Panc1 (cell line): ENCODE measurements at regions not wholly inside any gene's neighbourhood (a gene's known extent, or its start where the extent isn't known, plus 50 kb on each side); places are given as distances from the start of the nearest gene placed in this dataset.

Source experiments
- ATAC-seq: fragments of 200-7000 bp; cut with Tn5 transposase; 2 replicates; pipeline ENCODE4 v1.9.1; 2020; ENCODE audit warnings: mild to moderate bottlenecking, moderate library complexity
- BruUV-seq: library from RNA; stranded (reverse); fragments of 400-500 nt; replicated peaks from 2 replicates; lab custom pipeline; 2021; lab: Mats Ljungman, UMichigan
- CTCF ChIA-PET: fragments of 300-600 bp; sonication (Branson Sonifier 250); formaldehyde crosslinking; loops from one replicate; lab custom pipeline; 2022; ENCODE audit warnings: antibody characterized with exemption; lab: Charles Lee
- POLR2A ChIA-PET: fragments of 300-600 bp; sonication (Branson Sonifier 250); formaldehyde crosslinking; loops from one replicate; lab custom pipeline; 2022; ENCODE audit warnings: antibody characterized with exemption; lab: Charles Lee
- DNase-seq: peaks from one replicate; pipeline ENCODE4 v3.0.0-alpha.2; 2010; ENCODE audit warnings: low read depth, low spot score
- H3K27ac ChIP-seq: 2 replicates; pipeline ENCODE4 v1.5.1; 2011; ENCODE audit warnings: mild to moderate bottlenecking, low read length, inconsistent platforms
- H3K27me3 ChIP-seq: fragments of 200-500 bp; sonication (Bioruptor generic); 2 replicates; pipeline ENCODE4 v1.6.0; 2014; ENCODE audit warnings: low read length, inconsistent platforms; ENCODE audit not compliant: control insufficient read depth, insufficient read depth
- H3K36me3 ChIP-seq: fragments of 200-500 bp; sonication (Bioruptor generic); 2 replicates; pipeline ENCODE4 v1.5.1; 2014; ENCODE audit warnings: inconsistent platforms, mild to moderate bottlenecking, low read length, moderate library complexity; ENCODE audit not compliant: control insufficient read depth, insufficient read depth
- H3K4me1 ChIP-seq: 2 replicates; pipeline ENCODE4 v1.5.1; 2011; ENCODE audit warnings: inconsistent platforms, mild to moderate bottlenecking, low read length, moderate library complexity; ENCODE audit not compliant: control insufficient read depth, insufficient read depth
- H3K4me3 ChIP-seq, 2 experiments: 2 replicates each; pipeline ENCODE4 v1.5.1; 2011 to 2012; ENCODE audit warnings: low read depth in 2 of 2, low read length in 2 of 2, mild to moderate bottlenecking in 2 of 2, inconsistent platforms in 1 of 2, moderate library complexity in 1 of 2
- H3K9me3 ChIP-seq: fragments of 200-500 bp; sonication (Bioruptor generic); 2 replicates; pipeline ENCODE4 v1.5.1; 2014; ENCODE audit warnings: low read depth, mild to moderate bottlenecking, inconsistent platforms, low read length, moderate library complexity; ENCODE audit not compliant: control insufficient read depth, insufficient read depth
- POLR2AphosphoS5 ChIP-seq: IDR thresholded peaks from 2 replicates; pipeline ENCODE4 v1.6.1; 2012; ENCODE audit warnings: mild to moderate bottlenecking, low read depth, low read length, moderate library complexity
- SIN3A ChIP-seq: IDR thresholded peaks from 2 replicates; pipeline ENCODE4 v1.6.1; 2012; ENCODE audit warnings: low read depth, mild to moderate bottlenecking, low read length, moderate library complexity, borderline replicate concordance; ENCODE audit not compliant: insufficient read depth
- TCF7L2 ChIP-seq: IDR thresholded peaks from 2 replicates; pipeline ENCODE4 v1.6.1; 2011; ENCODE audit warnings: mild to moderate bottlenecking, low read depth, low read length, inconsistent platforms
- in situ Hi-C: cut with HindIII; loops from 2 replicates; pipeline ENCODE4 v1.10.0; 2016; ENCODE audit warnings: low sequenced_read_pairs, low pct_unique_long_range_greater_than_20kb
- intact Hi-C: fragments of 100-400 bp; cut with micrococcal nuclease; formaldehyde crosslinking; loops from one replicate; pipeline ENCODE4 v1.10.0; 2022; ENCODE audit not compliant: unreplicated experiment
- TF ChIP-seq, protein P1 (sequence below), 2 experiments: IDR thresholded peaks; 2 replicates each; pipeline ENCODE4 v1.6.1; 2011 to 2012; ENCODE audit warnings: low read depth in 2 of 2, control low read depth in 1 of 2, low read length in 1 of 2, mild to moderate bottlenecking in 1 of 2, moderate library complexity in 1 of 2; ENCODE audit not compliant: insufficient read depth in 1 of 2
- TF ChIP-seq, protein P2 (sequence below): fragments of 450-650 bp; IDR thresholded peaks from 2 replicates; pipeline ENCODE4 v1.5.1; 2017; ENCODE audit warnings: mild to moderate bottlenecking

GRCh38 chr5:66441351-66441750, 154.8 kb upstream of the MAST4 start:
- DNase-seq (no peak), ATAC-seq (no peak)
- intact Hi-C loops: no loop called here
- H3K27me3 ChIP-seq: no peaks in the 10 kb centered on the region
- no TSS peak for BruUV-seq
- H3K9me3 ChIP-seq: no peaks in the 10 kb centered on the region
- no peaks in the 10 kb centered on the region for H3K4me1 ChIP-seq
- in situ Hi-C loops: no loop called here
- H3K36me3 ChIP-seq: no peaks in the 10 kb centered on the region
- H3K27ac ChIP-seq: no peak overlapping the region
- POLR2A ChIA-PET: no interaction called here
- TF ChIP-seq SIN3A: no peak
- TF ChIP-seq, protein P1, sequence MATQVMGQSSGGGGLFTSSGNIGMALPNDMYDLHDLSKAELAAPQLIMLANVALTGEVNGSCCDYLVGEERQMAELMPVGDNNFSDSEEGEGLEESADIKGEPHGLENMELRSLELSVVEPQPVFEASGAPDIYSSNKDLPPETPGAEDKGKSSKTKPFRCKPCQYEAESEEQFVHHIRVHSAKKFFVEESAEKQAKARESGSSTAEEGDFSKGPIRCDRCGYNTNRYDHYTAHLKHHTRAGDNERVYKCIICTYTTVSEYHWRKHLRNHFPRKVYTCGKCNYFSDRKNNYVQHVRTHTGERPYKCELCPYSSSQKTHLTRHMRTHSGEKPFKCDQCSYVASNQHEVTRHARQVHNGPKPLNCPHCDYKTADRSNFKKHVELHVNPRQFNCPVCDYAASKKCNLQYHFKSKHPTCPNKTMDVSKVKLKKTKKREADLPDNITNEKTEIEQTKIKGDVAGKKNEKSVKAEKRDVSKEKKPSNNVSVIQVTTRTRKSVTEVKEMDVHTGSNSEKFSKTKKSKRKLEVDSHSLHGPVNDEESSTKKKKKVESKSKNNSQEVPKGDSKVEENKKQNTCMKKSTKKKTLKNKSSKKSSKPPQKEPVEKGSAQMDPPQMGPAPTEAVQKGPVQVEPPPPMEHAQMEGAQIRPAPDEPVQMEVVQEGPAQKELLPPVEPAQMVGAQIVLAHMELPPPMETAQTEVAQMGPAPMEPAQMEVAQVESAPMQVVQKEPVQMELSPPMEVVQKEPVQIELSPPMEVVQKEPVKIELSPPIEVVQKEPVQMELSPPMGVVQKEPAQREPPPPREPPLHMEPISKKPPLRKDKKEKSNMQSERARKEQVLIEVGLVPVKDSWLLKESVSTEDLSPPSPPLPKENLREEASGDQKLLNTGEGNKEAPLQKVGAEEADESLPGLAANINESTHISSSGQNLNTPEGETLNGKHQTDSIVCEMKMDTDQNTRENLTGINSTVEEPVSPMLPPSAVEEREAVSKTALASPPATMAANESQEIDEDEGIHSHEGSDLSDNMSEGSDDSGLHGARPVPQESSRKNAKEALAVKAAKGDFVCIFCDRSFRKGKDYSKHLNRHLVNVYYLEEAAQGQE (IDR thresholded peaks at IDR 0.05; ENCODE audit: insufficient read depth in 1 of 2, low read depth in 2 of 2, low read length in 1 of 2): no peak
- TF ChIP-seq, protein P2, sequence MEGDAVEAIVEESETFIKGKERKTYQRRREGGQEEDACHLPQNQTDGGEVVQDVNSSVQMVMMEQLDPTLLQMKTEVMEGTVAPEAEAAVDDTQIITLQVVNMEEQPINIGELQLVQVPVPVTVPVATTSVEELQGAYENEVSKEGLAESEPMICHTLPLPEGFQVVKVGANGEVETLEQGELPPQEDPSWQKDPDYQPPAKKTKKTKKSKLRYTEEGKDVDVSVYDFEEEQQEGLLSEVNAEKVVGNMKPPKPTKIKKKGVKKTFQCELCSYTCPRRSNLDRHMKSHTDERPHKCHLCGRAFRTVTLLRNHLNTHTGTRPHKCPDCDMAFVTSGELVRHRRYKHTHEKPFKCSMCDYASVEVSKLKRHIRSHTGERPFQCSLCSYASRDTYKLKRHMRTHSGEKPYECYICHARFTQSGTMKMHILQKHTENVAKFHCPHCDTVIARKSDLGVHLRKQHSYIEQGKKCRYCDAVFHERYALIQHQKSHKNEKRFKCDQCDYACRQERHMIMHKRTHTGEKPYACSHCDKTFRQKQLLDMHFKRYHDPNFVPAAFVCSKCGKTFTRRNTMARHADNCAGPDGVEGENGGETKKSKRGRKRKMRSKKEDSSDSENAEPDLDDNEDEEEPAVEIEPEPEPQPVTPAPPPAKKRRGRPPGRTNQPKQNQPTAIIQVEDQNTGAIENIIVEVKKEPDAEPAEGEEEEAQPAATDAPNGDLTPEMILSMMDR: no peak
- CTCF ChIA-PET: no interaction called here
- no peak overlapping the region for H3K4me3 ChIP-seq

GRCh38 chr5:66442951-66443445, 153.2 kb upstream of the MAST4 start:
- TF ChIP-seq, protein P1 (IDR thresholded peaks at IDR 0.05; ENCODE audit: insufficient read depth in 1 of 2, low read depth in 2 of 2, low read length in 1 of 2): no peak
- no peak for TF ChIP-seq POLR2AphosphoS5
- TF ChIP-seq TCF7L2: no peak
- TF ChIP-seq, protein P2: no peak
- TF ChIP-seq SIN3A: no peak
- no peak for DNase-seq
- no peaks in the 10 kb centered on the region for H3K9me3 ChIP-seq
- in situ Hi-C loops (no loop called here), intact Hi-C loops (no loop called here)
- CTCF ChIA-PET: no interaction called here
- POLR2A ChIA-PET: no interaction called here
- H3K27ac ChIP-seq: no peak overlapping the region
- H3K4me1 ChIP-seq: no peaks in the 10 kb centered on the region
- no peaks in the 10 kb centered on the region for H3K27me3 ChIP-seq
- H3K36me3 ChIP-seq: no peaks in the 10 kb centered on the region
- no peak for ATAC-seq
- H3K4me3 ChIP-seq: no peak overlapping the region
- no TSS peak for BruUV-seq
